Osteocyte (in vitro differentiated cells): ENCODE measurements at regions not wholly inside any gene's neighbourhood (a gene's known extent, or its start where the extent isn't known, plus 50 kb on each side); places are given as distances from the start of the nearest gene placed in this dataset.

ENCODE experiments used
- DNase-seq: peaks from one replicate; pipeline ENCODE4 v3.0.0; 2021; ENCODE audit warnings: mixed read lengths; ENCODE audit not compliant: unreplicated experiment; ENCODE audit errors: extremely low spot score
- H3K27ac Mint-ChIP-seq: one replicate; pipeline ENCODE4 v1.8.0; 2021; ENCODE audit warnings: mild to moderate bottlenecking, mixed read lengths; ENCODE audit not compliant: unreplicated experiment
- H3K27me3 Mint-ChIP-seq: one replicate; pipeline ENCODE4 v1.8.0; 2021; ENCODE audit warnings: mixed read lengths; ENCODE audit not compliant: unreplicated experiment
- H3K36me3 Mint-ChIP-seq: one replicate; pipeline ENCODE4 v1.8.0; 2021; ENCODE audit warnings: mixed read lengths; ENCODE audit not compliant: unreplicated experiment
- H3K4me1 Mint-ChIP-seq: one replicate; pipeline ENCODE4 v1.8.0; 2021; ENCODE audit warnings: mixed read lengths; ENCODE audit not compliant: unreplicated experiment
- H3K4me3 Mint-ChIP-seq: one replicate; pipeline ENCODE4 v1.8.0; 2021; ENCODE audit warnings: mild to moderate bottlenecking, moderate library complexity, mixed read lengths; ENCODE audit not compliant: unreplicated experiment
- H3K9me3 Mint-ChIP-seq: one replicate; pipeline ENCODE4 v1.8.0; 2021; ENCODE audit warnings: mixed read lengths; ENCODE audit not compliant: unreplicated experiment
- CTCF ChIP-seq: fragments of 200-600 bp; sonication (generic); IDR thresholded peaks from 2 replicates; pipeline ENCODE4 v1.5.0; 2021; ENCODE audit warnings: antibody characterized with exemption, mild to moderate bottlenecking, moderate library complexity

- Mint-ChIP-seq H3K27ac (no peak overlapping the region), H3K36me3 (no peaks in the 10 kb centered on the region), H3K27me3 (no peaks in the 10 kb centered on the region), H3K4me3 (no peak overlapping the region), H3K9me3 (peaks cover 8% of the 10 kb centered on the region), H3K4me1 (no peaks in the 10 kb centered on the region)
- DNase-seq: no peak
- TF ChIP-seq CTCF: no peak
Measured at GRCh38 chr2:209074711-209075110, 349.1 kb upstream of the MAP2 start.

GRCh38 chr2:209076151-209076550 is 347.7 kb upstream of the MAP2 start:
- DNase-seq: no peak
- Mint-ChIP-seq H3K9me3 (peaks cover 12% of the 10 kb centered on the region), H3K4me3 (no peak overlapping the region), H3K27me3 (no peaks in the 10 kb centered on the region), H3K4me1 (no peaks in the 10 kb centered on the region), H3K36me3 (no peaks in the 10 kb centered on the region), H3K27ac (no peak overlapping the region)
- TF ChIP-seq CTCF: no peak

GRCh38 chr2:209086761-209087160 is 337.1 kb upstream of the MAP2 start:
- Mint-ChIP-seq H3K27me3 (no peaks in the 10 kb centered on the region), H3K9me3 (peaks cover 4% of the 10 kb centered on the region), H3K27ac (no peak overlapping the region), H3K4me1 (no peaks in the 10 kb centered on the region), H3K36me3 (no peaks in the 10 kb centered on the region), H3K4me3 (no peak overlapping the region)
- no peak for DNase-seq
- no peak for TF ChIP-seq CTCF

GRCh38 chr2:209091056-209091455 is 332.8 kb upstream of the MAP2 start:
- Mint-ChIP-seq H3K27me3 (no peaks in the 10 kb centered on the region), H3K36me3 (no peaks in the 10 kb centered on the region), H3K9me3 (peaks cover 4% of the 10 kb centered on the region), H3K4me3 (no peak overlapping the region), H3K4me1 (no peaks in the 10 kb centered on the region), H3K27ac (no peak overlapping the region)
- DNase-seq: no peak
- TF ChIP-seq CTCF: no peak

GRCh38 chr2:209094221-209094620 is 329.6 kb upstream of the MAP2 start:
- Mint-ChIP-seq H3K27ac (no peak overlapping the region), H3K36me3 (no peaks in the 10 kb centered on the region)

More at GRCh38 chr2:209094221-209094620, 329.6 kb upstream of the MAP2 start:
- H3K4me3 Mint-ChIP-seq: no peak overlapping the region
- no peak for TF ChIP-seq CTCF
- H3K27me3 Mint-ChIP-seq: no peaks in the 10 kb centered on the region
- H3K9me3 Mint-ChIP-seq: peaks cover 14% of the 10 kb centered on the region
- no peaks in the 10 kb centered on the region for H3K4me1 Mint-ChIP-seq
- no peak for DNase-seq
